ENCODE measurements at regions not wholly inside any gene's neighbourhood (a gene's known extent, or its start where the extent isn't known, plus 50 kb on each side); places are given as distances from the start of the nearest gene placed in this dataset.

- TF ChIP-seq POLR2A (IDR thresholded peaks at IDR 0.05; ENCODE audit: borderline replicate concordance, extremely low read depth, insufficient read depth, insufficient read length) (no peak), CTCF (IDR thresholded peaks at IDR 0.05 in 2 of 3, conservative IDR thresholded peaks at IDR 0.05 in 1 of 3; ENCODE audit: borderline replicate concordance in 1 of 3, insufficient read depth in 1 of 3, low read depth in 2 of 3, low read length in 2 of 3) (no peak), EGR1 (IDR thresholded peaks at IDR 0.05; ENCODE audit: low read depth) (no peak)
These were observed 168.4 kb upstream of the CADPS start for GRCh38 chr3:63043631-63044030.
